ENCODE measurements at regions not wholly inside any gene's neighbourhood (a gene's known extent, or its start where the extent isn't known, plus 50 kb on each side); places are given as distances from the start of the nearest gene placed in this dataset.
A peak's percentile ranks its signal among the peaks of the same experiment; 100 is the strongest.
"Not testable (repeated sequence)": the region's sequence is repeated elsewhere in the genome, so short reads cannot be mapped to it uniquely, and the experiment has no call there.

DNA sequence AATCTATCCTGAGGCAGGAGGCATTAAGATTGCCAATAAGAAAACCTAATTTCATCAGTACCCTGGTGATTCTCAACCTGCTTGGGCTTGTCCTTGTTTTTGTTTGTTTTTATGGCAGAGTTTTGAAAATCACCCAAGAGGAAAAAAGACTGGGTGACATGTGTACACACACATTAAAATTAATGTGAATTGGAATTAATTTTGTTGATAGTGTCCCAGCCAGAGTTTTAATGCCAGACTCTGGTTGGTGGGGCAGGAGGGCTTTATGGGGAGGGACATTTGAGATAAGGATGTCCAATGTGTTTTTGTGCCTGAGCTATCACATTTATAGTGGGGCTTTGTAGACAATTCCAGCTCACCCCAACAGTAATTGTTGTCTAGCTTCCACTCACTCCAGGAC, 184.6 kb downstream of the ID4 start:
- FAIRE-seq (no peak), DNase-seq (ENCODE audit: extremely low spot score, insufficient read length, low read depth) (no peak)

GRCh38 chr6:20023549-20024315, 186.6 kb downstream of the ID4 start:
- DNase-seq (ENCODE audit: extremely low spot score, insufficient read length, low read depth): not testable (repeated sequence)
- FAIRE-seq: peak; percentile 29

GRCh38 chr6:20024316-20024673, 187.1 kb downstream of the ID4 start:
- DNase-seq (ENCODE audit: extremely low spot score, insufficient read length, low read depth) (no peak), FAIRE-seq (no peak)

DNA sequence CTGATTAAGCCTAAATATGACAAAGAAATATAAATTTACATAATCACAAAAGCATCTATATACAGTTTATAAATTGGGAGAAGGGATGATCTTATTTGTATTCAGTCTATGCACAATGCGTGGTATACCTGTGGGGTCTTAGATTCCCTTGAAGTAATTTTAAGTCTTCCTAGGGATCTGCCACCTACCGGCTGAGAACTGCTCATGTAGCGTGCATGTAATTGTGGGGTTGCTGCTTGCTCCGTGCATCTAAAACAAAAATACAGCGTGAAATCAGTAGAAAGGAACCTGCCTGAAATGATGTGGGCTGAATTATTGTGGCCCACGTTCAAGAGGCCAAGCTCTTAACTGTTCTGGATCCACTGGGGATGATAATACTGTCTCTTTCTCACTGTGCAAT, 187.3 kb downstream of the MBOAT1 start:
- no peak for FAIRE-seq
- no peak for DNase-seq (ENCODE audit: extremely low spot score, insufficient read length, low read depth)

GRCh38 chr6:20025681-20026080, 186.6 kb downstream of the MBOAT1 start:
- FAIRE-seq (no peak), DNase-seq (ENCODE audit: extremely low spot score, insufficient read length, low read depth) (no peak)

DNA sequence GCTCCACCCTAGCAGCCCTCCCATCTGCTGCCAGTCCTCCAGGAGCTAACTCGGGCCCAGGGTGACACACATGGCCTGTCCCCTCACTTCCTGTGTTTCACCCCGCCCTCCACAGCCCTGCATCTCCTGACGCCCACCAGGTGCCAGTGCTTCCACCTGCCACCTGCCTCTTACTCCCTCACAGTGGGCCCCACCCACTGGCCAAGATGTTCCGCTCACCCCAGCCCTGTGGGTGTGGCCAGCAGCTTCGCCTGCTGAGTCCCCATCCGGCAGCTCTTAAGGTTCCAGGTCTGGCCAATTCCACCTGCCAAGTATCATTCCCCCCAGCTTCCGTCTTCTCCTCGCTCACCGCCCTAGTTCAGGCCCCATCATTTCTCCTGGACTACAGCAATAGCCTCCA, 184.1 kb downstream of the MBOAT1 start:
- FAIRE-seq: no peak
- DNase-seq (ENCODE audit: extremely low spot score, insufficient read length, low read depth): no peak

DNA sequence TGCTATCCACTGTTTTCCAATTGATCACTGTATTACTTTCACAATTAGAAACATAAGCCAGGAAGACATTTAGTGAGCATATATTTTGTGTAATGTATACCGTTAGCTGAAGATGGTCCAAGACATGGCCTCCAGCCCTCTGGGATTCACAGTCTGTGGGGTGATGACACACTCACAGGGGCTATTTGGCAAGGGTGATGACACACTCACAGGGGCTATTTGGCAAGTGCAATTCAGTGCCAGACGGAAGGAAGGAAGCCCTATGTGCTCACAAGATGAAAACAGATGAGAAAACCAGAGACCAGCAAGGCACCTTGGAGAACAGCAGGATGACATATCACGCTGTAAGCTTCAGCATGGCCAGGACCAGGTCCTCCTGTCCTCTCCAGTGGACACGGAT, 183.7 kb downstream of the MBOAT1 start:
- no peak for DNase-seq (ENCODE audit: extremely low spot score, insufficient read length, low read depth)

GRCh38 chr6:20029979-20030378, 182.3 kb downstream of the MBOAT1 start:
- FAIRE-seq: no peak
- no peak for DNase-seq (ENCODE audit: extremely low spot score, insufficient read length, low read depth)

More for the DNA sequence above, 183.7 kb downstream of the MBOAT1 start:
- no peak for FAIRE-seq

DNA sequence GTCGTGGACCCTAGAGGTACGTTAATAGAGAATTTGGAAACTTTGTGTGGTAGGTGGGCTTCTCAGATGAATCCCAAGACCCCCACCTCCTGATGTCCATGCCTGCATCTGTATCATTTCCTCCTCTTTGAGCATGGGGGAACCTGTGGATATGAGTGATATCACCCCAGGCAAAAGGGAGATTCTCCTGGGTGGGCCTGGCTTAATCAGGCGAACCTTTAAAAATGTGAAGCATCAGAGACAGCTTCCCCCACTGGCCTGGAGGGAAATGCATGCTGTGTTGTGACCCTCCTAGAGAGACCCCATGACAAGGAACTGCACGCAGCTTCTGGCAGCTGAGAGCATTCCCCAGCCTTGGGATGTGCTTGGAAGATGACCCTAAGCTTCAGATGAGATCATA, 180.9 kb downstream of the MBOAT1 start:
- no peak for FAIRE-seq
- no peak for DNase-seq (ENCODE audit: extremely low spot score, insufficient read length, low read depth)

DNA sequence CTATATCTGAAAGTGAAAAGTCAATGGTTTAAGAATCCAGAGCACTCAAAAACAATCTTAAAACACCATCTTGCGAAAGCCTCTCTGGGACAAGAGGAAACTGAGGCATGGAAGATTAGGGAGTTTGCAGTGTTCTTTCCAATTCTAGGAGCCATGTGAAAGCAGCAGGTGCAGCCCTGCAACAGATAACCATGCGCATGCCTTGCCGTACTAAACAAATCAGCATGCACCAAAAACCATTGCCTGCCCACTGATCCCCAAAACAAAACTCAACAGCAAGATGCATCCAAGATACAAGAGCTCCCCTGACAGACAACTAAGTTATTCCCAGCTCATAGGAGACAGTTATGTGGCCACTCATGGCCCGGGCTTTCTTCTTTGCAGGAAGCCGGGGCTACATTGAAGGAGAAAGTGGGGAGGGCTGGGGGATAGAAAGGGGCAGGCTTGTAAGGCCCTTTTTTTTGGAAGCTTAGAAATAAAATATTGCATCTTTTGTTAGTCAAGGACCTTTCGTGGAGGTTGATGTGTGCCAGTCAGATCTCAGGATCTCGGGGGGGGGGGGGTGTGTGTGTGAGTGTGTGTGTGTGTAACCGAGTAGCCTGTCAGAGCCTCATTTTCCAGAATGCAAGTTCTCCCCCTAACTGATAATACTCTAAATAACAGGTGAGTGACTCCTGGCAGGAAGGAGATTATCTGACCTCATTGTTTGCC, 178.4 kb downstream of the MBOAT1 start:
- FAIRE-seq (no peak), DNase-seq (ENCODE audit: extremely low spot score, insufficient read length, low read depth) (no peak)

DNA sequence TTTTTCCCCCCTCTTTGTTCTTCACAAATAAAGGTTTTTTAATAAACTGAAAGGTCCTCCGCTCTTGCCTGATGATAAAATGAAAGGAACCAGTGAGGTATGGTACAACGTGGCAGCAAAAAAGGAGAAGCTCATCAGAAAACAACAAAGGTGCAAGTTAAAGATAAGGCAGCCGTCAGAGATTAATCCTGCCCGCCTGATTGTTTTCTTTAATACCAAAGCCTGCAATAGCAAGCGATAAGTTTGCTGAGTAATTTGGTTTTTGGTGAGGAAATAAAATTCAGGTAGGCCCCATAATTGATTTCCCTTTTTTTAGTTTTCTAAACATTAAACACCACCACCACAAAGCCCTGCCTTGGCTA, 177.9 kb downstream of the MBOAT1 start:
- no peak for DNase-seq (ENCODE audit: extremely low spot score, insufficient read length, low read depth)
- FAIRE-seq: no peak

DNA sequence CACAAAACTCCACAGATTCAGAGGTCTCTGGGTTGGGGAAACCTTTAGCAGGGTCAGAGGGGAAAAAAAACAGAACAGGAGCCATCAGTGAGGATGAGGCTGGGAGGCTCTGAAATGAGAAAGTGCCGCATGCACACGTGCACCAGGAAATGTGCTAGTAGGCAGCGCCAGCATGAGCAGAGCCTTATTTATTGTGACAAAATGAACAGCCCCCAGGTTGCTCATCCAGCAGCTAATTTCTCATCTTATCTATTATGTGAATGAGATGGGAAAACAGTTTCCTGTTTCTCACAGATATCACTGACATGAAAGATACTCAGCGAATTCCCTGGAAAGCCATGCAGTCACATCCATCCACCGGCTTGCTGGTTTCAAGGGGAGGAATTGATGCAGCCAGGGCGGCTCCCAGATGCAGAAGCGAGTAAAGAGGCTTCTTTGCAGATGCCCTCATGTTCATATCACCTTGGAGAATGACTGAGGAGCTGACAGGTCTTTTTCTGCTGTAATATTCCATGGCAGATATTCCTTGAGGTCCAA, 176.1 kb downstream of the MBOAT1 start:
- DNase-seq (ENCODE audit: extremely low spot score, insufficient read length, low read depth) (no peak), FAIRE-seq (no peak)

GRCh38 chr6:20038410-20039204, 173.7 kb downstream of the MBOAT1 start:
- FAIRE-seq: no peak
- no peak for DNase-seq (ENCODE audit: extremely low spot score, insufficient read length, low read depth)

DNA sequence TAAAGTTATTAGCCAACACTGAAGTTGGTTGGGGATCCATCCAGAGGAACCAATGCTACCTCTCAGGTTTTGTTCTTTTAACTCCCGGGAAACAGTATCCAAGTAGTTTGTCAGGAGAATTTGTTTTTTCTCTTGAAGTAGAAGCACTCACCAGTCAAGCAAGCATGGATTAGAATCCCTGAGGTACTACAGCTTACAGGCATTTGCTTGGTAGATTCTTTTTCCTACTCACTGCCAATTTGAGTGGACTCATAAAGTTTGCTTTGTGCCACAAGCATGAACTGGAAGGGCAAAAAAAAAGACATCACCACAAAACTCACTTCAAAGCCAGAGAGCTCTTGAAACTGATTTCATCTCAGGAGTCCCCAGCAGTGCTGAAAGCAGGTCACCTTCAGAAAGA, 167.4 kb downstream of the MBOAT1 start:
- no peak for FAIRE-seq
- no peak for DNase-seq (ENCODE audit: extremely low spot score, insufficient read length, low read depth)

All from GM18507 (cell line).